Central memory CD4-positive, alpha-beta T cell (primary cell): ENCODE measurements at regions not wholly inside any gene's neighbourhood (a gene's known extent, or its start where the extent isn't known, plus 50 kb on each side); places are given as distances from the start of the nearest gene placed in this dataset.
"Not testable (repeated sequence)": the region's sequence is repeated elsewhere in the genome, so short reads cannot be mapped to it uniquely, and the experiment has no call there.

ENCODE experiments used
- DNase-seq: peaks from one replicate; pipeline ENCODE4 v3.0.0; 2022

DNA sequence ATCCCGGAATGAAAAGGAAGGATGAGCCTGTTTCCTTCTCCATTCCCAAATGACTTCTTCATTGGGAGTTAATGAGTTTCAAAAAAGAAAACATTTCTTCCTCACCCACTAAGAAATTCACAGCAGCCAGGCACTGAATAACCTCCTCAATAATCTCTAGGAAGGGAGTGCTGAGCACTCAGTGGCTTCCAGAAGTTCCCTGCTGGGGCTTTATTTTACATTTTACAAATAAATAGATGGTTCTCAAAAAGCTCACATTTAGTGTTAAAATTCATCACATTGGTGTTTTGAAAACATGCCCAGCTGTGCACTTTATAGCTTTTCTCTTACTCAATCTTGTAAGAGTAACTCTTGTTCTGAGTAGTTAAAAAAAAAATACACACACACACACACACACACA is 148.9 kb upstream of the PFKP start:
- no peak for DNase-seq

DNA sequence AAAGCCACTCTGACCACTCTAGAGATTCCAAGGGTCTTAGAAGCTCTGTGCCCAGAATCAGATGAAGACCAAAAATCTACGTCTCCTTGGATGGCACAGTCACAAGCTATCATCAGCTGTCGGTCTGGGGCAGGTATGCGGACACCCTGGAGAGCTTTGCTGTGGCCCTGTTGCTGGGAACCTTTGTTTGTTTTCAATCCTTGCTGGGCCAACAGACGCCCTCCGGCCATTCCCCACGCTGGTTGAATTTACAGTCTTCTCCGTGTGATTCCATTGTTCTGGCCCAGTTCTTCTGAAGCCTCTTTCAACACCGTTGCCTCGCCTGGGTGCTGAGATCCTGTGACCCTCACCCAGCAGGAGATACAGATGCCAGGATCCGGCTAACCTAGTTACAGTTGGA is 149.4 kb upstream of the PFKP start:
- DNase-seq, result no peak

DNA sequence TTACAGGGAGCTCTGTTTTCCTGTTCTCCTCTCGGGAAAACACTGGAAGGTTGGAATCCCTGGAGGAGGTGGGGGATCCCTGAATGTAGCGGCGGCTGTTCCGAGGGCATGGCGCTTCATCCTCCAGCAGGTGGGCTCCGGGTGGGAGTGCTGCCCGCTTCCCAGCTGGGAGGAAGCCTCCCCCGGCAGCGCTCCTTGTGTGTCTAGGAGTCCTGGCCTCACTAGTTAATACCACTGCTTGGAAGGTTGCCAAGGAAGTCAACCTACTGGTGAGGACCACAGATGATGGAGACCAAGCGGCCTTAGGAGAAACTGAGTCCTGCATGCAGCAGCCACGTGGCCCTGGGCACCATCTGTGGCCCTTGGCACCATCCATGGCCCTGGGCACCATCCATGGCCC is 151.9 kb upstream of the PFKP start:
- DNase-seq, result no peak

DNA sequence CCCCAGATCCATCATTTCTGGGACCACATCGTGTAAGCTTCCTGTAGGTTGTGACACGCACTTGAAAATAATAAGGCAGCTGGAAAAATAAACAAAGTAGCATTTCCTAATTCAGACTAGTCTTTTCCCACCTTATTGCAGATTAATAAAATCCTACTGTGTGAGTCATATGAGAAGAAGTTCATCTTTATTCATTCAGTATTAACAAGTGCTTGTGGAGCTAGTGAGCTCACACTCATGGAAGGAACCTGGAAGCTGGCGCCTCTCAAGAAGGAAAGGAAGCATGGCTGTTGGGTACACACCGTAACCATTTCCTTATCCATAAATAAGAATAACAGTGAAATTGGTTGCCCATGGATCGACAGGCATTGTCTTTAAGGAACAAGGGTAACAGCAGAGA is 152.6 kb upstream of the PFKP start:
- no peak for DNase-seq

DNA sequence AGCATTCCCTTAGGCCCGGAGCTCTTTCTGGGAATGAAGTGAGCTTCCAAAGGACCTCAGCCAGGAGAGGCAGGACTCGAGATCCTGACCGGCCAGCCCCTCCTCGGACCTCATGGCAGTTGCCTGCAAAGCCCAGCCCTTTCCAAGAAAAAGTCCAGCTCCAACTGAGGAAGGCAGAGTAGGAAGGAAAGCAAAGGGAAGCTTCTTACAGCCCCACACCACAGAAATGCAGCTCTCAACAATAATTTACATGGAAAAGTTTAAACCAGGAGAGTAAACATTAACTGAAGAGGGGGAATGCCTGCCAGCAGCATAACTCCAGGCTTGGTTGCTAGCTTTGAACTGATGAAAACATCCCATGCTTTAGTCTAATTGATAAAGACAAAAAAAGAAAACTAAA is 153.9 kb upstream of the PFKP start:
- DNase-seq, result no peak

DNA sequence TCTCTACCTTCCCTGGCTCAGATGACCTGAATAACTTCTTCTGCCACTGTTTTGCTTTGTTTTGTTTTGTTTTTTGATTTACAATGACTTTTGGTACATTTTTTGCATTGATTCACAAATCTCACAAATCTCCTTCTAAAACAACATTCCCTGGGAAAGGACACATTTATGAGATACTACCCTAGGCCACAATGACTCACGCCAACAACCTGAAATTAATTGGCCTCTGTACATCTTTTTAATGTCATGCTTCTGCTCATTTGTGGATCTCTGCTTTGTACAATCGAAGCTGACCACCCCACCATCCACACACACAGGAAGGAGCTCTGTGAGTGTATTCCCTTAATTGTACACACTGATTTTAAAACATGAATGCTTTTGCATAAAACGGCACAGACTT is 156.7 kb upstream of the PFKP start:
- no peak for DNase-seq

DNA sequence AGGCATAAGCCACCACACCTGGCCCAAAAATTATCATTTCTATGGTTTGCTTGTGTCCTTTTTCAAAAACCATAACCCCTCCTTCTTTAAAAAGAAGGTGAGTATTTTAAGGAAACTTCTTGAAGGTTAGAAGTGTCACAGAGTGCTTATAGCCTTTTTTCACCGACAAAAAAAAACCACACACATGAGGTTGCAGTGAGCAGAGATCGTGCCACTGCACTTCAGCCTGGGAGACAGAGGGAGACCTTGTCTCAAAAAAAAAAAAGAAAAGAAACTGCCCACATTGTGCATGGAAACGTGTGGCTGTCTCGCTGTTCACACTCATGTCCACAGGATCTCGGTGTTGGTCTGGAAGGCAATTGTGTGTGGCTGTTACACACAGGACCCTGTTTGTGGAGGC is 157.4 kb upstream of the PFKP start:
- DNase-seq, result no peak

DNA sequence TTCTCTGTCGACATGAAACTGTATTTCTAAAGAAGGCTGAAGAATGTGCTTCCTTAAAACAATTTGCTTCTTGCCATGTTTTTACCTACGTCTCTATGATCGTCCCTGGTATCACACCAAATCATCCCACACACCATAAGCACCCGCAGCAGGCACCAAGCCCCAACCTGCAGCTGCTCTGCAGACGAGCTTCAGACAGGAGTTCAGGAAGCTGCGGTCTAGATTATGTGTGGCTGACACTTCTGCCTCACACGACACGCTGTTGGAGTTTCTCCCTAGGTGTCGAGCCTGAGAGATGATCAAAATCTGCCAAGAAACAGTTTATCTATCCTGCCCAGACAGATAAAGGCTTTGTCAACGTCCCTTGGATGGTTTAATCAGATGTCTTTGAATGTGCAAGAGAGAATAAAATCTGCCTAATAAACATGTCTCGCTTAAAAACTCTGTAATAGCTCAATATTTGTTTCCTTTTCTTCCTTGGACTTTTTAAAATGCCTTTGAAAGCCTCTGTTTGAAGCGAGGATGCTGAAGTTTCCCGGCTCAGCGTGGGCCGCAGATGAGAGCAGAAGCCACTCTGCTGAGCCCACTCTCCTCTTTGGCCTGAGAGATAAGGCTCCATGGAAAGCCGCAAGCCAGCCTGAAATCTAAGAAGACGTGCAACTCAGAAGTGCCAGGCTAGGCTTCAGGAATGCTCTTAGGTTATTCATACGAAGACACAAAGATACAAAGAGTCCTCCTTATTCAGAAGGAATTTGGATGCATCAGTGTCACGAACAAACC is 158.3 kb upstream of the PFKP start:
- no peak for DNase-seq

DNA sequence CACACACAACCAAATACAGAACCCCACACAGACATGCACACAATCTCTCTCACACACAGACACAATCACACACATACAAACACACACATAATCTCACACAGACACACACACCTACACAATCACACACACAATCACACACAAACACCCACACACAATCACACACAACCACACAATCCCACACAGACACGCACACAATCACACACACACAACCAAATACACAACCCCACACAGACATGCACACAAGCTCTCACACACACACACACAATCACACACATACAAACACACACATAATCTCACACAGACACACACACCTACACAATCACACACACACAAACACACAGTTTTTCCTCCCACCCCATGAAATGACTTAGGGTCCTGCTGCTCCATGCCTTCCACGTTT is 160.4 kb upstream of the PFKP start:
- no peak for DNase-seq

DNA sequence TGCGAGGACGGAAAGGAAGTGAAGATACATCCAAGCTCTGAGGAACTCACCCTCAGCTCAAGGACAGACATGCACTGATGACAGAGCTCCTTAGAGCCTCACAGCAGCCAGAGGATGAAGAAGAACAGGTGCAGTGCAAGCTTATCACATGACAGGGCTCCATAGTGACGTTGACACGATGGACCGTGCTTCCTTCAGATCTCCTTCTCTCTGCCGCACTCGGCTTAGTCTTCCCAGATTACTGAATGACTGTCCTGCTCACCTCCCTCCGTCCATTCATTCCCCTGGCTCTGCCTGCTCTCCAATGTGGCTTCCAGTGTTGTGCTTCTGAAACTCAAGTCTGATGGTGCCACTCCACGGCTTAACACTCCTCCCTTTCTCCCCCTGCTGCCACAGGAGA is 161.5 kb upstream of the PFKP start:
- no peak for DNase-seq

DNA sequence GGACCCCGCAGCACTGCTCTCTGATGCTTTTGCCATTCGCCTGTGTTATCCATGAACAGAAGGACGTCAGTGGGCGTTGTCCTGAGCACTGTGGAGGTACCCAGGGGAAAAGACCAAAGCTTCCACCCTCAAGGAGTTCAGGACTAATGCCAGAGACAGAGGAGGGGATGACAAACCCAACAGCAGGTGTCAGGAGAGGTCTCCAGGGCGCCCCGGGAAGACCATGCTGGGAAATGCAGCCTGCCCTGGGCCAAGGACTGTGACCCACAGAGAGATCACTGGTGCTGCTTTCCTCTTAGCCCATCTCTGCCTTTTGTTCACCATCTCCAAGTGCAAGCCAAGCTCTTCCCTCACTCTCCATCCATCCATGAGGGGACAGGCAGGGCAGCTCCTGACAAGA is 166.8 kb upstream of the PFKP start:
- no peak for DNase-seq

DNA sequence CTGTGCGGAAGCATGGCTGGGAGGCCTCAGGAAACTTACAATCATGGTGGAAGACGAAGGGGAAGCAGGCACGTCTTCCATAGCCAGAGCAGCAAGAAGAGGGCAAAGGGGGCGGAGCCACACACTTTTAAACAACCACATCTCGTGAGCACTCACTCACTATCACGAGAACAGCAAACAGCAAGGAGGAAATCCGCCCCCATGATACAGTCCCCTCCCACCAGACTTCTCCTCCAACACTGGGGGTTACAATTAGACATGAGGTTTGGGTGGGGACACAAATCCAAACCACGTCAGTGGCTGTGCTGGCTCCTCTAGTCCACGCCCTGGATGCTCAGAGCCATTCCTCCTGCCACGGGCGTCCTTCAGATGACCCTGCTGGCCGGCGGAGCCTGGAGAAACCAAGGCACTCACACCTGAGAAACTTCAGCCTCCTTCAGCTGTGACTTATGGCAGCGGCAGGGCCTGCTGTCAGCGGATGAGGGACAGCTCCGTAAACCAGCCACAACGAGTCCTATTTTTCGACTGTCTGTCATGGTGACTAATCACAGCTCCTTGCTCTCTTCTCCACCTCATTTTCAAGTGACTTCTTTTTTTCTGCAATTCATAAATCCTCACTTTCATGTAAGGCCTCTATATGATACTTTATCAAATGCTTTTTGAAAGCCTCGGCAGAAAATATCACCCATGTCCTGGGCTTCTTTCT is 167.9 kb upstream of the PFKP start:
- DNase-seq, result no peak

DNA sequence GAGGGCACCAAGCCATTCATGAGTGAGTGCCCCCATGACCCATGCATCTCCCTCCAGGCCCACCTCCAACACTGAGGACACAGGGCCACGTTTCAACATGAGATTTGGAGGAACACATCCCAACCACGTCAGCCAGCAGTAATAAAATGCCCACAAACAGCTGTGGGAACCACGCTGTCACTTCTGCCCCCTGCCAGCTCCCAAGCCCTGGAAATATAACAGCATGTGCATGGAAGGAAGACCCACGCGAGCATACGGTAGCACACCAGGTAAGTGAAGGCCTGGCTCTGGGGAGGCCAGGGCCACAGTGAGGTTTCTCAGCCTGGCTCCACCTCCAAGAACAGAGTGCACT is 168.9 kb upstream of the PFKP start:
- no peak for DNase-seq

DNA sequence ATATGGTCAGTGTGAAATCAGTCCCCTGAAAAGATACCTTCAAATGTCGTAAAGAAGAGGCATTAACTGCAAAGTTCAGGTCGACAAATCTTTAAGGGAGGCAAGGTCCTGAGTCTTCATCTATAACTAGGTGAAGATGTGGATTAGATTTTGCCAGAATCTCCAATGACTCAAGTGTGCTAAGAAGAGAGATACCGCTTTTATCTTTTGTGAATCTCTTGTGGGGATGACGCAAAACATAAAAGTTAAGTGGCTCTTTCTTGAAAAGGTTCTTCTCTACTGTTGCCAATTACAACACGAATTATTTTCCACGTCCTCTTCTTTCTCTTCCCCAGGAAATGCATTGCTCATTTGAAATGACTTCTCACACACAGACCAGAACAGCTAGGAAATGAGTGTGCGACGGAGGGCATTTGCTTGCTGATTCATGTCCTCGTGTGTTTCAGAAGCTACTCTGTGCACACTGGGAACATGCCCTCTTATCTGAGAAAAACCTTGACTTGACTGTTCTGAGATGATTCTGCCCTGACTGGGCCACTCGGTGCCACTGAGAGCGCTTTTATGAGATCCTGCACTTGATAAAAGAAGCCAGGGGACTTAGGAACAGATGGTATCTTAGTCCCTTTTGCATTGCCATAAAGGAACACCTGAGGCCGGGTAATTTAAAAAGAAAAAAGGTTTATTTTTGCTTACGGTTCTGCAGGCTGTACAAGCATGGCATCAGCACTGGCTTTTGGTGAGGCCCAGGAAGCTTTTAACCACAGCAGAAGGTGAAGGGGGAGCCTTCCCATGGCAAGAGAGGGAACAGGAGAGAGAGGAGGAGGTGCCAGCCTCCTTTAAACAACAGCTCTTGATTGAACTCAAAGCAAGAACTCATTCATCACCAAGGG is 169.5 kb upstream of the PFKP start:
- no peak for DNase-seq

DNA sequence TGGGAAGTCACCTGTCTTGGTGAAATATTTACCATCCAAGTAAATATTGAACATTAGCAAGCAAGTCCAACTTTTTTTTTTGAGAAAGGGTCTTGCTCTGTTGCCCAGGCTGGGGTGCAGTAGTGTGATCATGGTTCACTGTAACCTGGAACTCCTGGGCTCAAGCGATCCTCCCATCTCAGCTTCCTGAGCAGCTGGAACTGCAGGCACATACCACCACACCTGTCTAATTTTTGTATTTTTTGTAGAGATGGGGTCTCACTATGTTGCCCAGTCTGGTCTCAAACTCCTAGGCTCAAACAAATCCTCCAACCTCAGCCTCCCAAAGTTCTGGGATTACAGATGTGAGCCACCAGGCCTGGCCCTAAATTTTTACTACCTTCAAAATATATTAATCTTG is 171.0 kb upstream of the PFKP start:
- not testable (repeated sequence) for DNase-seq

DNA sequence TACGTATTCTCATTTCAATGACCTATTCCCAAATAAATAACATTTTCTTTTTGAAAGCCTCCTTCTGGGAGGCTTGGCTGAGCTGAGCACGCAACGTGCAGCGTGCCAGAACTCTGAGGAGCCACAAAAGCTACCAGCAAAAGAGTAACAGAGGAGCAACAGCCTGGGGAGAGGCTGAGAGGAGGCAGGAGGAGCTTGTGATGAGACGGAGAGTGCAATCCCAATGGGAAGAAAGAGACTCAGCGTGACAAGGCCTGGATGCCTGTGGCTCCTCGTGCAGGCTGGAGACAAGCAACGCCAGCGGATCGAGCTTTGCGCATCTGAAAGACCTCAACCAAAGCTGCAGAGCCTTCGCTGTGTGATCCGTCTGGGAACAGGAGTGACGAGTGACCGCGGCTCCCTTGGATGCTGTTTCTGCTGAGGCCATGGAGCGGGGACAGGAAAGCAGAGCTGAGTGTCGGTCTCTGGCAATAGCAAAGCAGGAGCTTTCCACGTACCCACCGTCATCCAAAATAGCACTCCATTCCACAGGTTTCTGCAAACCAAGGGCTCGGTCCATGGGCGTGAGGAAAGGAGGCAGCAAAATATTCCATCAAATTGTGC is 171.7 kb upstream of the PFKP start:
- no peak for DNase-seq

DNA sequence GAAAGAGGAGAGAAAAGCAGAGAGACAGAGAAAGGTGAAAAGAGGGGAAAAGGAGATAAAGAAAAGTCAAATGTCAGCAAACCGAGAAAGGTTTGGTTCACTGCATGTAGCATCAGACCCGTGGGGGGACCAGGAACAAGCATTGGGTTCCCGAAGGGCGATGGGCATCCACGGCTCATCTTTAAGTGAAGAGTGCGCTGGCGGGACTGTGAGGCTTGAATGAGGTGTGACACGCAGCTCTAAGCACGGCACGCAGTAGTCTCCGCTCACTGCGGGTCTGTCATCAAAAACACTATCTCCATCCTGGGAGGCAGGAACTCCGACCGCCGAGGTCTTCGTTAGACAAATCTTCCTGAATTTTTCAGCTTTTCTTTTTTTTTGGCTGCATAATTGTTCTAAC is 173.4 kb upstream of the PFKP start:
- DNase-seq, result no peak

DNA sequence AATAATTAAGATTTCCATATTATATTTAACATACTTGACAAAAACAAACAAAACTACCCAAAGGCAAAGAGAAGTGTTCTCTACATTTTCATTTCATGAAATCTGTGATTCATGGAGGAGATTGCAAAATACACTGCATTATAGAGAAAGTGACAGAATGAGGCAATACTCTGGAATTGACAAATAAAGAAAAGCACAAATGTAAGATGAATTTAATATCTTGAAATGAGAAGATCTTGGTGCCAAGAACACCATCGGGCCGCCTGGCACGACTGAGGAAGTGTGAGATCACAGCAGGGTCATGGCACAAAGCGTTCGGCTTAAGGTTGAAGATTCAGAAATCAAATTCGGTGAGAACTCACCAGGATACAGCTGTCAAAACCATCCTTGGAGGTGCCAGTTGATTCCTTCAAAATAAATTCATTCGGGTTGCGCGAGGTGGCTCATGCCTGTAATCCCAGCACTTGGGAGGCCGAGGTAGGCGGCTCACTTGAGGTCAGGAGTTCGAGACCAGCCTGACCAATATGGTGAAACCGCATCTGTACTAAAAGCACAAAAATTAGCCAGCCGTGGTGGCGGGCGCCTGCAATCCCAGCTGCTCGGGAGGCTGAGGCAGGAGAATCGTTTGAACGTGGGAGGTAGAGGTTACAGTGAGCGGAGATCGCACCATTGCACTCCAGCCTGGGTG is 174.0 kb upstream of the PFKP start:
- no peak for DNase-seq

DNA sequence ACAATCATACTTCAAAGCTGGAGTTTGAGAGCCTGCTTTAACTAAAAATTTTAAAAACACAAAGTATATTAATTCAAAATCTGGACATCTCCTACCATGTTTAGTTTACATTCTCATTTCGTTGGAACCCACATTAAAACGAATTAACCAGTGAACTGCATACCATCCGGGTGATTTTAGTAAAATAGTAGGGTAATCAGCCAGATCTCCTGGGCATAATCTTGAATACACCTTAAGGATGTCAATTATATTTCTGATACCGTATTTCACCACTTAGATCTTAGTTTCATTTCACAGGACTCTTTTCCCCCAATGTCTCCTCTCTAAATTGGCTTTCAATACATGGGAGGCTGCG is 175.6 kb upstream of the PFKP start:
- DNase-seq, result no peak

DNA sequence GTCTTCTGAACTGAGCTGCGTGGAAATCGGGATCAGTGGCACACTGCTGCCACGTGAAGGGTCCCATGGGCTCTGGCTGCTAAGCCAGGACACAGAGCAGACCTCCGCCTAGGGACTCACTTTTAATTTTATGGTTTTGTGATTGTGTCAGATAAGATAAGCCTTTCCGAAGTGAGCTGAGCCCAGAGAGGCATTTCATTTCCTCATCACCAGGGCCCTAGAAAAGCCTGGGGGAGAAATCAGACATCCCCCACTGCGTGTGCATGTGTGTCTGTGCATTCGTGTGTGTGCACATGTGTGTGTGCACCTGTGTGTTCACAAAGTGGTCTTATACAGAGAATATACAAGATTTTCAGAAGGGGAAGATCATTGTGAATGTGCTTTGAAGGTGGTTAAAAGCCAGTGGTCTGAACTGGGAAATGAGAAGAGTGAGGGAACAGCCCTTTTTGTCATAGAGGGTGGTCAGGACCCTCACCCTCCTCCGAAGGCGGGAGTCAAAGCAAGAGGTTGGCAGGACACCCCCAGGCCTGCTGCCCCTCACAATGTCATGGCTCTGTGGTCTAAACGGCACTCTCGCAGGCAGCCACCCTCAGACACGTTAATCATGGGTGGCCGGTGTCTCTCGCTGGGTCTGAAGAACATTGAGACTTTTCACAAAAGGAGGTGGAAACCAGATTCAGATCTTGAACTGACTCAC is 176.1 kb upstream of the PFKP start:
- DNase-seq, result no peak

DNA sequence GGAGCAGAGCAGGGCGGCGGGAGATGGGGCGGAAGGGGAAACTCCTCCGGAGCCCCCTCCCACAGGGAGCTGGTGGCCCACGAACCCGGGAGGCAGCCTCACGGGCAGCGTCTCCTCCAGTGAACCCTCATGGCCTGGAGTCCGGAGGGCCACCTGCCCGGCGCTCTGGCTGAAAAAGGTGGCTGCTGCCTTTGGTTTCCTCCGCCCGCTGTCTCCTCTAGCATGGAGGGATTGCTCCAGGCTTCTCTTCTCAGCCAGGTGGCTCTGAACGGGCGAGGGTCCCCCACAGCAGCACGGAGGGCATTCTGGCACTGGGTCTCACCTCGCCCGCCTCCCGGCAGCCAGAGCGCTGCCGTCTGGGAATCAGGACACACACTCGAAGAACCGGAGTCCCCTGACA is 177.3 kb upstream of the PFKP start:
- DNase-seq, result no peak

DNA sequence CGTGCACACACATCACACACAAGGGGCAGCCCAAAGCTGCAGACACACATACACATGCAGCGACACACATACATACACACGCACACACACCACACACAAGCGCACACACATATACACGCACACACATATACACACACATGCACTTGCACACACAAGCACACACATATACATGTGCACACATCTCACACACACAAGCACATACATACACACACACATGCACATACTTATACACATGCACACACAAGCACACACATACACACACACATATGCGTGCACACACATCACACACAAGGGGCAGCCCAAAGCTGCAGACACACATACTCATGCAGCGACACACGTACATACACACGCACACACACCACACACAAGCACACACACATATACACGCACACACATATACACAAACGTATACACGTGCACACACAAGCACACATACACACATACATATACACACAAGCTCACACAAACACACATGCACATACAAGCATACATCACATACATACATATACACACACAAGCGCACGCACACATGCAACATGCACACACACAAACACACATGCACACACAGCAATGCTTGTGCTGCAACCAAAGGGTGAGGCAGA is 178.8 kb upstream of the PFKP start:
- DNase-seq, result no peak
